ENCODE measurements at regions not wholly inside any gene's neighbourhood (a gene's known extent, or its start where the extent isn't known, plus 50 kb on each side); places are given as distances from the start of the nearest gene placed in this dataset.
"Not testable (repeated sequence)": the region's sequence is repeated elsewhere in the genome, so short reads cannot be mapped to it uniquely, and the experiment has no call there.

DNA sequence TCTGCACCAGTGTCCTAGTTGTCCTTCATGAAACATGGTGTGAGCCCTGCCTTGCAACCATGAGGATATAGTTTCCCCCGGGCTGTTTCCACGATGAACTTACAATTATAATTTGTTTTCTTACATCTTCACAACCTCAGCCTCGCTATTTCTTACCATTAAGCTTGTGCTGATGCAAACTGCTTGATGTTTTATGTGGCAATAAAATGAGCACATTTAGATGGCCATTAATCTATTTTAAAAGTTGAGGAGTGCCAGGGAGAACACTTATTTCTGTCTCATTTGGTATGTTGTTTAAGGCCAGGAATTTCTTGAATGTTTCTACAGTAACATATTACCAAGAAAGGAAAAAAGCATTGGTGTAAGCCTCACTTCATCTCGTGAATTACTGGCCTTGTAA lies 214.5 kb upstream of the SLC8A1 start:
- Histone ChIP-seq H3K4me1 (ENCODE audit: control insufficient read depth in 1 of 2, insufficient read depth in 2 of 2, low read length in 2 of 2) (peaks cover 10 to 16% of the 10 kb centered on the region in 2 donors), H3K36me3 (replicated peaks in 1 of 2; ENCODE audit: control insufficient read depth in 1 of 2, insufficient read depth in 2 of 2, low read length in 2 of 2) (no peaks in the 10 kb centered on the region), H3K27ac (ENCODE audit: low read depth in 1 of 2, low read length in 2 of 2) (no peak overlapping the region), H3K9me3 (replicated peaks in 1 of 2; ENCODE audit: control insufficient read depth in 1 of 2, insufficient read depth in 1 of 2, low read length in 2 of 2) (no peaks in the 10 kb centered on the region), H3K4me2 (replicated peaks; ENCODE audit: extremely low read depth, low read length, poor library complexity, severe bottlenecking) (no peak overlapping the region), H3K9ac (ENCODE audit: insufficient read depth, low read length, poor library complexity, severe bottlenecking) (no peak overlapping the region), H4K20me1 (ENCODE audit: insufficient read depth, low read length) (no peaks in the 10 kb centered on the region), H2AFZ (ENCODE audit: insufficient read depth, low read depth, low read length, poor library complexity, severe bottlenecking) (no peak overlapping the region), H3K27me3 (ENCODE audit: control insufficient read depth in 2 of 2, insufficient read depth in 2 of 2, low read length in 2 of 2) (no peaks in the 10 kb centered on the region), H3K4me3 (replicated peaks in 1 of 3; ENCODE audit: low read depth in 2 of 3, low read length in 3 of 3) (no peak overlapping the region), H3K79me2 (ENCODE audit: insufficient read depth, low read length) (no peaks in the 10 kb centered on the region)
- TF ChIP-seq, protein P1, sequence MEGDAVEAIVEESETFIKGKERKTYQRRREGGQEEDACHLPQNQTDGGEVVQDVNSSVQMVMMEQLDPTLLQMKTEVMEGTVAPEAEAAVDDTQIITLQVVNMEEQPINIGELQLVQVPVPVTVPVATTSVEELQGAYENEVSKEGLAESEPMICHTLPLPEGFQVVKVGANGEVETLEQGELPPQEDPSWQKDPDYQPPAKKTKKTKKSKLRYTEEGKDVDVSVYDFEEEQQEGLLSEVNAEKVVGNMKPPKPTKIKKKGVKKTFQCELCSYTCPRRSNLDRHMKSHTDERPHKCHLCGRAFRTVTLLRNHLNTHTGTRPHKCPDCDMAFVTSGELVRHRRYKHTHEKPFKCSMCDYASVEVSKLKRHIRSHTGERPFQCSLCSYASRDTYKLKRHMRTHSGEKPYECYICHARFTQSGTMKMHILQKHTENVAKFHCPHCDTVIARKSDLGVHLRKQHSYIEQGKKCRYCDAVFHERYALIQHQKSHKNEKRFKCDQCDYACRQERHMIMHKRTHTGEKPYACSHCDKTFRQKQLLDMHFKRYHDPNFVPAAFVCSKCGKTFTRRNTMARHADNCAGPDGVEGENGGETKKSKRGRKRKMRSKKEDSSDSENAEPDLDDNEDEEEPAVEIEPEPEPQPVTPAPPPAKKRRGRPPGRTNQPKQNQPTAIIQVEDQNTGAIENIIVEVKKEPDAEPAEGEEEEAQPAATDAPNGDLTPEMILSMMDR (IDR thresholded peaks at IDR 0.05): no peak
- DNase-seq: no peak
- H3K36me3 Mint-ChIP-seq: no peaks in the 10 kb centered on the region
- intact Hi-C loops (cut with micrococcal nuclease): no loop called here
- H3K4me3 Mint-ChIP-seq: no peak overlapping the region
- H3K9me3 Mint-ChIP-seq: no peaks in the 10 kb centered on the region
- WGBS (ENCODE audit: insufficient coverage): no CpG with 5 or more reads among the region's 4 CpGs
- H3K27ac Mint-ChIP-seq: no peak overlapping the region
- peaks cover 19% of the 10 kb centered on the region for H3K4me1 Mint-ChIP-seq
- H3K27me3 Mint-ChIP-seq (ENCODE audit: low read depth in 3 of 3): no peaks in the 10 kb centered on the region

DNA sequence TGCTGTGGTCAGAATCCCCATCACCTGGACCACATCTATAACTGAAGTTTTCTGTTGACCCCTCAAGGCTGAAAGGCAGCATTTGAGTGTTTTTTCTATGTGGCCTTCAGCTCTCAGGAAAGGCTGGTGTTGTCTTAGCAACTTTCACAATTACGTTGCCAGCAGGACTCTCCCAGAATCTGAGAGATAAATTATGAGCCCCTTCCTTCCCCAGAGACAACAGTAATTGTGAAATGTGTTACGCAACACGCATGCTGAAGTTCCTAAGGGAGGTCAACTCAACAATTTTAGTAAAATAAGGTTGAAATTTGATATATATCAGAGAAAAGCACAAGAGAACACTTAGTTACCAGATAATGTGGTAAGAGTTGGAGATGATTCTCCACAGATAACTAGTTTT lies 216.5 kb upstream of the SLC8A1 start:
- H3K27me3 Mint-ChIP-seq (ENCODE audit: low read depth in 3 of 3): peaks cover 0 to 2% (median 0%) of the 10 kb centered on the region in 3 donors
- H3K4me1 Mint-ChIP-seq: peaks cover 19% of the 10 kb centered on the region
- Histone ChIP-seq H3K4me2 (replicated peaks; ENCODE audit: extremely low read depth, low read length, poor library complexity, severe bottlenecking) (peak overlapping the region; percentile 49), H3K27ac (ENCODE audit: low read depth in 1 of 2, low read length in 2 of 2) (peak overlapping the region in 1 of 2 donors; percentile 56), H2AFZ (ENCODE audit: insufficient read depth, low read depth, low read length, poor library complexity, severe bottlenecking) (no peak overlapping the region), H3K9me3 (replicated peaks in 1 of 2; ENCODE audit: control insufficient read depth in 1 of 2, insufficient read depth in 1 of 2, low read length in 2 of 2) (peaks cover 7 to 11% of the 10 kb centered on the region in 2 donors), H3K36me3 (replicated peaks in 1 of 2; ENCODE audit: control insufficient read depth in 1 of 2, insufficient read depth in 2 of 2, low read length in 2 of 2) (no peaks in the 10 kb centered on the region), H3K27me3 (ENCODE audit: control insufficient read depth in 2 of 2, insufficient read depth in 2 of 2, low read length in 2 of 2) (no peaks in the 10 kb centered on the region), H3K79me2 (ENCODE audit: insufficient read depth, low read length) (no peaks in the 10 kb centered on the region), H4K20me1 (ENCODE audit: insufficient read depth, low read length) (no peaks in the 10 kb centered on the region), H3K4me3 (replicated peaks in 1 of 3; ENCODE audit: low read depth in 2 of 3, low read length in 3 of 3) (peak overlapping the region in 1 of 3 experiments; percentile 21), H3K4me1 (ENCODE audit: control insufficient read depth in 1 of 2, insufficient read depth in 2 of 2, low read length in 2 of 2) (peaks cover 10 to 16% of the 10 kb centered on the region in 2 donors), H3K9ac (ENCODE audit: insufficient read depth, low read length, poor library complexity, severe bottlenecking) (no peak overlapping the region)
- WGBS (ENCODE audit: insufficient coverage): no CpG with 5 or more reads among the region's 3 CpGs
- TF ChIP-seq, protein P1 (IDR thresholded peaks at IDR 0.05): no peak
- peak overlapping the region in 3 of 7 donors; percentile 10 to 42 (median 16) for H3K27ac Mint-ChIP-seq
- peaks cover 0 to 8% (median 6%) of the 10 kb centered on the region in 7 donors for H3K9me3 Mint-ChIP-seq
- intact Hi-C loops (cut with micrococcal nuclease): no loop called here
- peak overlapping the region in 1 of 2 donors; percentile 31 for H3K4me3 Mint-ChIP-seq
- DNase-seq: peak; percentile 35 to 54 (median 50)
- peaks cover 0 to 4% of the 10 kb centered on the region in 2 donors for H3K36me3 Mint-ChIP-seq

DNA sequence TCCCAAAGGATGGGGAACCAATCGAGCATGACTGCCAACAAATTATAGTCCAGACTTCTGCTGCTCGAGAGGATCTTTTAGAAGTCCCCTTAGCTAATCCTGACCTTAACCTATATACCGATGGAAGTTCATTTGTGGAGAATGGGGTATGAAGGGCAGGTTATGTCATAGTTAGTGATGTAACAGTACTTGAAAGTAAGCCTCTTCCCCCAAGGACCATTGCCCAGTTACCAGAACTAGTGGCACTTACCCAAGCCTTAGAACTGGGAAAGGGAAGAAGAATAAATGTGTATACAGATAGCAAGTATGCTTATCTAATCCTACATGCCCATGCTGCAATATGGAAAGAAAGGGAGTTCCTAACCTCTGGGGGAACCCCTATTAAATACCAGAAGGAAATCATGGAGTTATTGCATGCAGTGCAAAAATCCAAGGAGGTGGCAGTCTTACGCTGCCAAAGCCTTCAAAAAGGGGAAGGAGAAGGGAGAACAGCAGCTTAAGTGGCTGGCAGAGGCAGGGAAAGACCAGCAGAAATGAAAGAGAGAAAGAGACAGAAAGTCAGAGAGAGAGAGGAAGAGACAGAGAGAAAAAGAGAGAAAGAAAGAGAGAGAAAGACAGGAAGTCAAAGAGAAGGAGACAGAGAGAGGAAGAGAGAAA lies 224.4 kb upstream of the SLC8A1 start:
- peak in 1 of 3 donors; percentile 24 for DNase-seq
- Mint-ChIP-seq H3K27ac (peak overlapping the region; percentile 22 to 79 (median 43)), H3K4me1 (peaks cover 17% of the 10 kb centered on the region), H3K9me3 (peaks cover 14 to 19% (median 17%) of the 10 kb centered on the region in 7 donors)
- H3K4me3 Mint-ChIP-seq; H3K36me3 ChIP-seq (replicated peaks in 1 of 2; ENCODE audit: control insufficient read depth in 1 of 2, insufficient read depth in 2 of 2, low read length in 2 of 2); intact Hi-C loops (cut with micrococcal nuclease); H3K4me3 ChIP-seq (replicated peaks in 1 of 3; ENCODE audit: low read depth in 2 of 3, low read length in 3 of 3); H3K9ac ChIP-seq (ENCODE audit: insufficient read depth, low read length, poor library complexity, severe bottlenecking); H3K27me3 ChIP-seq (ENCODE audit: control insufficient read depth in 2 of 2, insufficient read depth in 2 of 2, low read length in 2 of 2); H3K27ac ChIP-seq (ENCODE audit: low read depth in 1 of 2, low read length in 2 of 2); H3K27me3 Mint-ChIP-seq (ENCODE audit: low read depth in 3 of 3); H2AFZ ChIP-seq (ENCODE audit: insufficient read depth, low read depth, low read length, poor library complexity, severe bottlenecking); H3K79me2 ChIP-seq (ENCODE audit: insufficient read depth, low read length); H3K36me3 Mint-ChIP-seq; H4K20me1 ChIP-seq (ENCODE audit: insufficient read depth, low read length); H3K4me2 ChIP-seq (replicated peaks; ENCODE audit: extremely low read depth, low read length, poor library complexity, severe bottlenecking): not testable (repeated sequence)
- Histone ChIP-seq H3K4me1 (ENCODE audit: control insufficient read depth in 1 of 2, insufficient read depth in 2 of 2, low read length in 2 of 2) (peaks cover 8 to 17% of the 10 kb centered on the region in 2 donors), H3K9me3 (replicated peaks in 1 of 2; ENCODE audit: control insufficient read depth in 1 of 2, insufficient read depth in 1 of 2, low read length in 2 of 2) (peaks cover 16 to 17% of the 10 kb centered on the region in 2 donors)
- WGBS (ENCODE audit: insufficient coverage): 0% methylated on average over 1 of the region's 4 CpGs
